ENCODE measurements at regions not wholly inside any gene's neighbourhood (a gene's known extent, or its start where the extent isn't known, plus 50 kb on each side); places are given as distances from the start of the nearest gene placed in this dataset.

- no peaks in the 10 kb centered on the region for H3K9me2 ChIP-seq
- POLR2A ChIA-PET, result no interaction called here
- no peaks in the 10 kb centered on the region for H3K36me3 ChIP-seq (replicated peaks in 1 of 2; ENCODE audit: control insufficient read depth in 1 of 2, insufficient read depth in 2 of 2, low read length in 1 of 2)
- no peak overlapping the region for H3K4me3 ChIP-seq (ENCODE audit: low read depth in 2 of 2, low read length in 1 of 2)
- TF ChIP-seq FOXJ3 (CRISPR knock-in tag; IDR thresholded peaks at IDR 0.05), result no peak
- TF ChIP-seq IRF3 (IDR thresholded peaks at IDR 0.05; ENCODE audit: low read depth, low read length), result no peak
- peaks cover 0 to 13% of the 10 kb centered on the region in 2 experiments; a peak in 1 of 4 replicates for H3K4me1 ChIP-seq (ENCODE audit: control insufficient read depth in 1 of 2, insufficient read depth in 2 of 2, low read depth in 1 of 2, low read length in 1 of 2)
- no peaks in the 10 kb centered on the region for H3K27me3 ChIP-seq (ENCODE audit: insufficient read depth)
- no peaks in the 10 kb centered on the region for H3F3A ChIP-seq (replicated peaks; ENCODE audit: insufficient read depth)
- H3K9me3 ChIP-seq, result no peaks in the 10 kb centered on the region
- no peak overlapping the region for H3K9ac ChIP-seq
- no peak overlapping the region for H3K4me2 ChIP-seq
- H4K20me1 ChIP-seq (ENCODE audit: insufficient read depth), result no peaks in the 10 kb centered on the region
- CTCF ChIA-PET, result interaction anchor here (1.2 kb wide), 1 partner anchor 10 kb away, joined by 3 read pairs; no protein-coding TSS in a partner anchor
- 75% methylated on average over 8 of the region's 8 CpGs for WGBS (ENCODE audit: low lambda C conversion rate)
- H3K27ac ChIP-seq (ENCODE audit: low read depth in 2 of 2, low read length in 1 of 2), result no peak overlapping the region
- no peak for DNase-seq
- H3K79me2 ChIP-seq (ENCODE audit: insufficient read depth), result no peaks in the 10 kb centered on the region
- H2AFZ ChIP-seq (ENCODE audit: low read depth), result no peak overlapping the region
Observed at GRCh38 chr9:129379886-129380285, 201.8 kb upstream of the IER5L start.

DNA sequence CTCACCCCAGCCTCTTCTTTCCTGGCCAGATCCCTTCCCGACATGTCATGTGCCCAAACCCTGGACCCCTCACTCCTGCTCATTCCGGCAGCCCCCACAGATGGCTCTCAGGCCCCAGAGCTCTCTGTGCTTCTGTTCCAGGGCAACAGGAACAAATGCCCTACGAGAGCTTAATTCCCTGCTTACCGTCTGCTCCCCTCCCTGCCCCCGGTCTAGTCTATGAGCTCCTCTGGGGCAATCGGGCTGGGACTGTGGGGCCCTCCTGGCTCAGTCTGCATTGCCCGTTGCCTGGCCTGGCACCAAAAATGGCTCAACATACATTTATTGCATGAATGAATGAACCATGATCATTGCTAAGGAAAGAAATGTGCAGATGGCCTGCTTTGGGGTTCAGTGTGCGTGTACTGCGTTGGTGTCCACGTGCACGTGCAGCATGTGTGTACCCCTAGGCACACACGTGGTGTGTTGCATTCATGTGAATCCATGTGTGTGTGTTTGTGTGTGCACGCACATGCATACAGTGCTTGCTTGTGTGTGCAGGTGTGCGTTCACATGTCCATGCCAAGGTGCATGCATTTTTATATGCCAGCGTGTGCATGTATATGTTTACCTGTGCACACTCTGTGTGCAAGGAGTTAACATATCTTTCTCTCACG lies 201.2 kb upstream of the IER5L start:
- H3K9me3 ChIP-seq, result no peaks in the 10 kb centered on the region
- POLR2A ChIA-PET, result no interaction called here
- TF ChIP-seq ELF1 (IDR thresholded peaks at IDR 0.05), result no peak
- no peak for TF ChIP-seq JUND (IDR thresholded peaks at IDR 0.05)
- TF ChIP-seq, protein P1, sequence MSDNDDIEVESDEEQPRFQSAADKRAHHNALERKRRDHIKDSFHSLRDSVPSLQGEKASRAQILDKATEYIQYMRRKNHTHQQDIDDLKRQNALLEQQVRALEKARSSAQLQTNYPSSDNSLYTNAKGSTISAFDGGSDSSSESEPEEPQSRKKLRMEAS (IDR thresholded peaks at IDR 0.05; ENCODE audit: low read depth), result no peak
- no peak for TF ChIP-seq FOSL2 (IDR thresholded peaks at IDR 0.05; ENCODE audit: borderline replicate concordance, low read depth)
- no peak for TF ChIP-seq NRF1 (IDR thresholded peaks at IDR 0.05; ENCODE audit: low read depth, low read length)
- TF ChIP-seq RCOR1 (IDR thresholded peaks at IDR 0.05; ENCODE audit: low read length), result no peak
- TF ChIP-seq YY1 (IDR thresholded peaks at IDR 0.05; ENCODE audit: low read depth), result no peak
- TF ChIP-seq, protein P2, sequence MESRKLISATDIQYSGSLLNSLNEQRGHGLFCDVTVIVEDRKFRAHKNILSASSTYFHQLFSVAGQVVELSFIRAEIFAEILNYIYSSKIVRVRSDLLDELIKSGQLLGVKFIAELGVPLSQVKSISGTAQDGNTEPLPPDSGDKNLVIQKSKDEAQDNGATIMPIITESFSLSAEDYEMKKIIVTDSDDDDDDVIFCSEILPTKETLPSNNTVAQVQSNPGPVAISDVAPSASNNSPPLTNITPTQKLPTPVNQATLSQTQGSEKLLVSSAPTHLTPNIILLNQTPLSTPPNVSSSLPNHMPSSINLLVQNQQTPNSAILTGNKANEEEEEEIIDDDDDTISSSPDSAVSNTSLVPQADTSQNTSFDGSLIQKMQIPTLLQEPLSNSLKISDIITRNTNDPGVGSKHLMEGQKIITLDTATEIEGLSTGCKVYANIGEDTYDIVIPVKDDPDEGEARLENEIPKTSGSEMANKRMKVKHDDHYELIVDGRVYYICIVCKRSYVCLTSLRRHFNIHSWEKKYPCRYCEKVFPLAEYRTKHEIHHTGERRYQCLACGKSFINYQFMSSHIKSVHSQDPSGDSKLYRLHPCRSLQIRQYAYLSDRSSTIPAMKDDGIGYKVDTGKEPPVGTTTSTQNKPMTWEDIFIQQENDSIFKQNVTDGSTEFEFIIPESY (IDR thresholded peaks at IDR 0.05; ENCODE audit: borderline replicate concordance, low read depth), result no peak
- TF ChIP-seq, protein P3, sequence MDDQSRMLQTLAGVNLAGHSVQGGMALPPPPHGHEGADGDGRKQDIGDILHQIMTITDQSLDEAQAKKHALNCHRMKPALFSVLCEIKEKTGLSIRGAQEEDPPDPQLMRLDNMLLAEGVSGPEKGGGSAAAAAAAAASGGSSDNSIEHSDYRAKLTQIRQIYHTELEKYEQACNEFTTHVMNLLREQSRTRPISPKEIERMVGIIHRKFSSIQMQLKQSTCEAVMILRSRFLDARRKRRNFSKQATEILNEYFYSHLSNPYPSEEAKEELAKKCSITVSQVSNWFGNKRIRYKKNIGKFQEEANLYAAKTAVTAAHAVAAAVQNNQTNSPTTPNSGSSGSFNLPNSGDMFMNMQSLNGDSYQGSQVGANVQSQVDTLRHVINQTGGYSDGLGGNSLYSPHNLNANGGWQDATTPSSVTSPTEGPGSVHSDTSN (IDR thresholded peaks at IDR 0.05), result no peak
- no peak for TF ChIP-seq GATA2 (CRISPR knock-in tag; IDR thresholded peaks at IDR 0.05)
- TF ChIP-seq SIN3A (IDR thresholded peaks at IDR 0.05; ENCODE audit: borderline replicate concordance, low read depth, low read length), result no peak
- TF ChIP-seq MXI1 (IDR thresholded peaks at IDR 0.05; ENCODE audit: low read depth, low read length), result no peak
- TF ChIP-seq CHD2 (IDR thresholded peaks at IDR 0.05; ENCODE audit: low read length, partially characterized antibody), result no peak
- no peak for TF ChIP-seq RXRA (IDR thresholded peaks at IDR 0.05; ENCODE audit: borderline replicate concordance, low read depth)
- no peak overlapping the region for H3K4me3 ChIP-seq (ENCODE audit: low read depth in 2 of 2, low read length in 1 of 2)
- no peaks in the 10 kb centered on the region for H3K36me3 ChIP-seq (replicated peaks in 1 of 2; ENCODE audit: control insufficient read depth in 1 of 2, insufficient read depth in 2 of 2, low read length in 1 of 2)
- no peak for DNase-seq
- H3F3A ChIP-seq (replicated peaks; ENCODE audit: insufficient read depth), result no peaks in the 10 kb centered on the region
- H3K27ac ChIP-seq (ENCODE audit: low read depth in 2 of 2, low read length in 1 of 2), result no peak overlapping the region
- H3K9me2 ChIP-seq, result no peaks in the 10 kb centered on the region
- H4K20me1 ChIP-seq (ENCODE audit: insufficient read depth), result no peaks in the 10 kb centered on the region
- no peak overlapping the region for H3K9ac ChIP-seq
- peaks cover 0 to 13% of the 10 kb centered on the region in 2 experiments; a peak in 1 of 4 replicates for H3K4me1 ChIP-seq (ENCODE audit: control insufficient read depth in 1 of 2, insufficient read depth in 2 of 2, low read depth in 1 of 2, low read length in 1 of 2)
- no peak overlapping the region for H3K4me2 ChIP-seq
- H3K27me3 ChIP-seq (ENCODE audit: insufficient read depth), result no peaks in the 10 kb centered on the region
- 90% methylated on average over 16 of the region's 16 CpGs for whole genome bisulfite sequencing (ENCODE audit: low lambda C conversion rate)
- H2AFZ ChIP-seq (ENCODE audit: low read depth), result no peak overlapping the region
- CTCF ChIA-PET, result interaction anchor here (1.2 kb wide), 1 partner anchor 9 kb away, joined by 3 read pairs; no protein-coding TSS in a partner anchor
- H3K79me2 ChIP-seq (ENCODE audit: insufficient read depth), result no peaks in the 10 kb centered on the region
